CD14-positive monocyte (primary cell): ENCODE measurements at regions not wholly inside any gene's neighbourhood (a gene's known extent, or its start where the extent isn't known, plus 50 kb on each side); places are given as distances from the start of the nearest gene placed in this dataset.
"Not testable (repeated sequence)": the region's sequence is repeated elsewhere in the genome, so short reads cannot be mapped to it uniquely, and the experiment has no call there.

ENCODE experiments used
- DNase-seq, 3 donors: peaks; one replicate each; pipeline ENCODE4 v3.0.0-alpha.2; 2011 to 2022
- H2AFZ ChIP-seq: 2 replicates; pipeline ENCODE4 v1.6.0; 2012; ENCODE audit warnings: mild to moderate bottlenecking, low read depth, low read length, inconsistent platforms; ENCODE audit not compliant: insufficient read depth, poor library complexity, severe bottlenecking
- H3K27ac ChIP-seq, 2 donors: 1 replicate in 1 of 2; 2 replicates in 1 of 2; pipeline ENCODE4 v1.5.1; 2012 to 2013; ENCODE audit warnings: low read length in 2 of 2, control low read depth in 1 of 2, inconsistent platforms in 1 of 2, low read depth in 1 of 2, mild to moderate bottlenecking in 1 of 2
- H3K27me3 ChIP-seq, 2 donors: one replicate each; pipeline versions ENCODE4 v1.6.0 to v1.6.1; 2011 to 2013; ENCODE audit warnings: low read length in 2 of 2; ENCODE audit not compliant: control insufficient read depth in 2 of 2, insufficient read depth in 2 of 2
- H3K36me3 ChIP-seq, 2 donors: replicated peaks in 1 of 2; 1 replicate in 1 of 2; 2 replicates in 1 of 2; pipeline versions ENCODE4 v1.5.1 to v1.6.1; 2012 to 2013; ENCODE audit warnings: low read length in 2 of 2, control low read depth in 1 of 2, inconsistent platforms in 1 of 2, mild to moderate bottlenecking in 1 of 2; ENCODE audit not compliant: insufficient read depth in 2 of 2, control insufficient read depth in 1 of 2
- H3K4me1 ChIP-seq, 2 donors: 1 replicate in 1 of 2; 2 replicates in 1 of 2; pipeline versions ENCODE4 v1.5.1 to v1.6.1; 2012 to 2013; ENCODE audit warnings: low read length in 2 of 2, control low read depth in 1 of 2, inconsistent platforms in 1 of 2, mild to moderate bottlenecking in 1 of 2, moderate library complexity in 1 of 2; ENCODE audit not compliant: insufficient read depth in 2 of 2, control insufficient read depth in 1 of 2
- H3K4me2 ChIP-seq: replicated peaks from 2 replicates; pipeline ENCODE3; 2012; ENCODE audit warnings: low read length, moderate library complexity, mild to moderate bottlenecking; ENCODE audit not compliant: poor library complexity, severe bottlenecking; ENCODE audit errors: extremely low read depth
- H3K4me3 ChIP-seq, 3 experiments: fragments of 200-600 bp in 1 of 3; sonication (generic) in 1 of 3; replicated peaks in 1 of 3; 1 replicate in 2 of 3; 2 replicates in 1 of 3; pipeline ENCODE4 v1.5.1; 2011 to 2013; ENCODE audit warnings: low read length in 3 of 3, mild to moderate bottlenecking in 3 of 3, control low read depth in 2 of 3, low read depth in 2 of 3, inconsistent platforms in 1 of 3, moderate library complexity in 1 of 3
- H3K79me2 ChIP-seq: 2 replicates; pipeline ENCODE4 v1.6.0; 2012; ENCODE audit warnings: mild to moderate bottlenecking, control low read depth, inconsistent platforms, low read length, moderate library complexity; ENCODE audit not compliant: insufficient read depth
- H3K9ac ChIP-seq: 2 replicates; pipeline ENCODE4 v1.6.0; 2017; ENCODE audit warnings: low read length, mild to moderate bottlenecking; ENCODE audit not compliant: insufficient read depth, poor library complexity, severe bottlenecking
- H3K9me3 ChIP-seq, 2 donors: replicated peaks in 1 of 2; 1 replicate in 1 of 2; 2 replicates in 1 of 2; pipeline versions ENCODE4 v1.5.1 to v1.6.1; 2012 to 2013; ENCODE audit warnings: low read length in 2 of 2, control low read depth in 1 of 2; ENCODE audit not compliant: control insufficient read depth in 1 of 2, insufficient read depth in 1 of 2
- H4K20me1 ChIP-seq: 2 replicates; pipeline ENCODE4 v1.6.0; 2012; ENCODE audit warnings: mild to moderate bottlenecking, low read length, control low read depth, moderate library complexity; ENCODE audit not compliant: insufficient read depth
- H3K27ac Mint-ChIP-seq, 7 donors: one replicate each; pipeline ENCODE4 v1.8.0; 2020; ENCODE audit warnings: mild to moderate bottlenecking in 7 of 7, mixed read lengths in 7 of 7, moderate library complexity in 6 of 7, inconsistent platforms in 2 of 7
- H3K27me3 Mint-ChIP-seq, 3 donors: one replicate each; pipeline ENCODE4 v1.8.0; 2021 to 2022; ENCODE audit warnings: low read depth in 3 of 3, mild to moderate bottlenecking in 3 of 3, mixed read lengths in 3 of 3, moderate library complexity in 3 of 3, inconsistent platforms in 1 of 3
- H3K36me3 Mint-ChIP-seq, 2 donors: one replicate each; pipeline ENCODE4 v1.8.0; 2020; ENCODE audit warnings: mixed read lengths in 2 of 2, inconsistent platforms in 1 of 2, mild to moderate bottlenecking in 1 of 2
- H3K4me1 Mint-ChIP-seq: one replicate; pipeline ENCODE4 v1.8.0; 2020; ENCODE audit warnings: mild to moderate bottlenecking, mixed read lengths
- H3K4me3 Mint-ChIP-seq, 2 donors: one replicate each; pipeline ENCODE4 v1.8.0; 2020; ENCODE audit warnings: mild to moderate bottlenecking in 2 of 2, mixed read lengths in 2 of 2, moderate library complexity in 1 of 2
- H3K9me3 Mint-ChIP-seq, 7 donors: one replicate each; pipeline ENCODE4 v1.8.0; 2020 to 2022; ENCODE audit warnings: mixed read lengths in 7 of 7, mild to moderate bottlenecking in 6 of 7, moderate library complexity in 6 of 7, inconsistent platforms in 2 of 7
- WGBS: methylation state at CpG from one replicate; pipeline ENCODE4 v1.1.5; 2013; ENCODE audit warnings: missing lambda C conversion rate; ENCODE audit not compliant: insufficient coverage; 5-methylcytosine and 5-hydroxymethylcytosine counted together
- intact Hi-C, 2 donors: fragments of 100-400 bp; cut with micrococcal nuclease; formaldehyde crosslinking; loops; one replicate each; pipeline versions ENCODE4 v1.15.0 to v1.15.1; 2023
- TF ChIP-seq, protein P1 (sequence below): fragments of 200-600 bp; IDR thresholded peaks from one replicate; pipeline ENCODE4 v1.8.0; 2022; ENCODE audit warnings: antibody characterized with exemption, mild to moderate bottlenecking

DNA sequence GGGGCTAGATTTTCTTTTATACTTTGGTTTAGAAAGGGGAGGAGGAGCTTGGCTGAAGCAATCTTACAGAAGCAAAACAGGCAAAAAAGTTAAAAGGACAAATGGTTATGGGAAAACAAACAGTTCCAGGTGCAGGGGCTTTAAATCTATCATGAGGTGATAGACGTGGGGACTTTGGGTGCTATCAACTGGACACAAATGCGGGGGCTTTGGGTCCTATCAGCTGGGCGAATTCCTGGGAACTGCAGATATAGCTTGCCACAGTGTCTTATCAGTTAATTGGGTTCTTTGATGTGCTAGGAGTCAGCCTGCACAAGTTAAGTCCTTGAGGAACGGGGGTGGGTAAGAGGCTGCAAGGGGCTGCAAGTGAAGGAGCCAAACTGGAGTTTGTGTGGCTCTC, 260.6 kb downstream of the TUBA3C start:
- H3K27ac ChIP-seq: no peak overlapping the region
- DNase-seq: no peak
- H3K9ac ChIP-seq: no peak overlapping the region
- no peaks in the 10 kb centered on the region for H3K27me3 ChIP-seq
- 81% methylated on average over 4 of the region's 4 CpGs for WGBS
- H3K4me1 Mint-ChIP-seq: no peaks in the 10 kb centered on the region
- no peaks in the 10 kb centered on the region for H3K27me3 Mint-ChIP-seq
- no peaks in the 10 kb centered on the region for H3K36me3 Mint-ChIP-seq
- TF ChIP-seq, protein P1, sequence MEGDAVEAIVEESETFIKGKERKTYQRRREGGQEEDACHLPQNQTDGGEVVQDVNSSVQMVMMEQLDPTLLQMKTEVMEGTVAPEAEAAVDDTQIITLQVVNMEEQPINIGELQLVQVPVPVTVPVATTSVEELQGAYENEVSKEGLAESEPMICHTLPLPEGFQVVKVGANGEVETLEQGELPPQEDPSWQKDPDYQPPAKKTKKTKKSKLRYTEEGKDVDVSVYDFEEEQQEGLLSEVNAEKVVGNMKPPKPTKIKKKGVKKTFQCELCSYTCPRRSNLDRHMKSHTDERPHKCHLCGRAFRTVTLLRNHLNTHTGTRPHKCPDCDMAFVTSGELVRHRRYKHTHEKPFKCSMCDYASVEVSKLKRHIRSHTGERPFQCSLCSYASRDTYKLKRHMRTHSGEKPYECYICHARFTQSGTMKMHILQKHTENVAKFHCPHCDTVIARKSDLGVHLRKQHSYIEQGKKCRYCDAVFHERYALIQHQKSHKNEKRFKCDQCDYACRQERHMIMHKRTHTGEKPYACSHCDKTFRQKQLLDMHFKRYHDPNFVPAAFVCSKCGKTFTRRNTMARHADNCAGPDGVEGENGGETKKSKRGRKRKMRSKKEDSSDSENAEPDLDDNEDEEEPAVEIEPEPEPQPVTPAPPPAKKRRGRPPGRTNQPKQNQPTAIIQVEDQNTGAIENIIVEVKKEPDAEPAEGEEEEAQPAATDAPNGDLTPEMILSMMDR: no peak
- no peak overlapping the region for H3K27ac Mint-ChIP-seq
- H3K9me3 Mint-ChIP-seq: peaks cover 0 to 5% (median 2%) of the 10 kb centered on the region in 7 donors
- H4K20me1 ChIP-seq: no peaks in the 10 kb centered on the region
- intact Hi-C loops: no loop called here
- H3K36me3 ChIP-seq: no peaks in the 10 kb centered on the region
- H3K4me3 ChIP-seq: no peak overlapping the region
- no peak overlapping the region for H3K4me2 ChIP-seq
- no peaks in the 10 kb centered on the region for H3K4me1 ChIP-seq
- no peaks in the 10 kb centered on the region for H3K79me2 ChIP-seq
- H3K9me3 ChIP-seq: no peaks in the 10 kb centered on the region
- H3K4me3 Mint-ChIP-seq: no peak overlapping the region
- no peak overlapping the region for H2AFZ ChIP-seq

DNA sequence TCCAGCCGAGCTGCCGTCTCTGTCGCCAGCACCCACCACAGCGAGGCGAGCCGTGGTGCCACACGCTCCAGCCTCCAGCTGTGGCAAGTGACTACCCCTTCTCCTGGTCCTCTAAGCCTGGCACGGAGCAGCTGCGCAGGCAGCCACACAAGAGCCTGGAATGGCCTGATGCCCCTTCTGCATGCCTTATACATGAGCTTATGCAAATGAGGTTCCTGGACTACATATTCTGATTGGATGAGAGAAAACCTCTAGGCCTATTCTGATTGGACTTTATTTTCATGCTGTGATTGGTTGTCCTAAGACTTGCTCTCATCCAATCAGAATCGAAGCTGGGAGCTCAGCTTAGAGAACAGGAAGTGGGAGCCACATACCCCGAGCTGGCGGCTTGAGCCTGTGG, 276.5 kb downstream of the TUBA3C start:
- H3K79me2 ChIP-seq, H3K4me3 ChIP-seq, DNase-seq, intact Hi-C loops, H3K4me2 ChIP-seq, H3K27me3 ChIP-seq, H3K27ac ChIP-seq, H3K4me1 ChIP-seq, H3K36me3 Mint-ChIP-seq, H3K27me3 Mint-ChIP-seq, H4K20me1 ChIP-seq, H2AFZ ChIP-seq, H3K4me3 Mint-ChIP-seq, H3K4me1 Mint-ChIP-seq, H3K36me3 ChIP-seq, H3K27ac Mint-ChIP-seq, H3K9ac ChIP-seq: not testable (repeated sequence)
- 75% methylated on average over 1 of the region's 12 CpGs for WGBS
- peaks cover 13 to 38% of the 10 kb centered on the region in 2 donors for H3K9me3 ChIP-seq
- peaks cover 33 to 51% (median 37%) of the 10 kb centered on the region in 7 donors for H3K9me3 Mint-ChIP-seq

DNA sequence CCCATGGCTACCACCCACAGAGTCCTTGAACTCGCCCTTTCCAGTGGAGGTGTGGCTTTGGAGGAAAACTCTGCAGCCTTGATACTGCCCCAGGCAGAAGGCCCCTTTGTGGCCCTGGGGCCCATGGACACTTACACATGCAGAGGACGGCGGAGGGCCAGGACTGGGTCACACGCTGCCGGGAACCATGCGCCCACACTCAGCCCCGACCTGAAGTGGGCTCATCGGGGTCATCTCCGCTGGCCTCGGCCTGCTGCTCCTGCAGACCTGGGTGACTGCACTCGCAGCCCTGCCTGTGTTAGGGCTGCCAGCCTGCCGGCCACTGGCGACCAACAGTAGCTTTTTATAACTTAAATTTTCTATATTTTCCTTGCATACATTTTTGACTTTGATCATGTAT, 286.2 kb downstream of the TUBA3C start:
- H3K4me3 ChIP-seq, DNase-seq, H3K27ac Mint-ChIP-seq, H3K4me1 Mint-ChIP-seq, H3K27ac ChIP-seq, H2AFZ ChIP-seq, H3K36me3 ChIP-seq, H4K20me1 ChIP-seq, H3K27me3 ChIP-seq, H3K4me3 Mint-ChIP-seq, H3K9ac ChIP-seq, H3K79me2 ChIP-seq, H3K27me3 Mint-ChIP-seq, H3K4me1 ChIP-seq, intact Hi-C loops, H3K36me3 Mint-ChIP-seq, H3K4me2 ChIP-seq: not testable (repeated sequence)
- H3K9me3 ChIP-seq: peaks cover 23 to 46% of the 10 kb centered on the region in 2 donors
- peaks cover 8 to 33% (median 16%) of the 10 kb centered on the region in 7 donors for H3K9me3 Mint-ChIP-seq
- 63% methylated on average over 1 of the region's 13 CpGs for WGBS

DNA sequence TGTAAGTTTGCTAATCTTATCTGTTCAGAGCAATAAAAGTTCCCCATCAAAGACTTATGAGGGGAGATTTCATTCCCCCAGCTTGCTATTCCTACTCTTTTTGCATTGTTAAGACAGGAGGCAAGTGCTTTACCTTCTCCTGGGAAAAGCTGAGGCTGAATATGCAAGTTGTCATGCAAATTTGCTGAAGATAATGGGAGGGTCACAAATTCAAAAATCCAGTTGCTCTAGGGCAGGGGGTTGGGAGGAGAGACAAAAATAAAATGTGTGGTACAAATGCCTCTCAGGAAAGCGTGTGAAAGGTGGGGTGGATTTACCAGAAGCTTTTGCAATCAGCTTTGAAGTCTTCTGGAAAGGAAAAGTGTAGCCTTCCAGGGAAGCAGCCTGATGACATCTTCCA, 290.4 kb downstream of the TUBA3C start:
- H3K36me3 Mint-ChIP-seq, H3K27me3 ChIP-seq, H3K27ac ChIP-seq, H4K20me1 ChIP-seq, H3K36me3 ChIP-seq, H3K4me1 Mint-ChIP-seq, H3K27me3 Mint-ChIP-seq, intact Hi-C loops, H3K79me2 ChIP-seq, H3K27ac Mint-ChIP-seq, H3K4me1 ChIP-seq, H3K9ac ChIP-seq, H3K4me3 ChIP-seq, H3K4me3 Mint-ChIP-seq, H2AFZ ChIP-seq, H3K4me2 ChIP-seq, DNase-seq: not testable (repeated sequence)
- peaks cover 23 to 37% of the 10 kb centered on the region in 2 donors for H3K9me3 ChIP-seq
- H3K9me3 Mint-ChIP-seq: peaks cover 4 to 29% (median 16%) of the 10 kb centered on the region in 7 donors
- WGBS: no CpG with 5 or more reads among the region's 1 CpG
